ENCODE measurements at regions not wholly inside any gene's neighbourhood (a gene's known extent, or its start where the extent isn't known, plus 50 kb on each side); places are given as distances from the start of the nearest gene placed in this dataset.
A peak's percentile ranks its signal among the peaks of the same experiment; 100 is the strongest.
"Not testable (repeated sequence)": the region's sequence is repeated elsewhere in the genome, so short reads cannot be mapped to it uniquely, and the experiment has no call there.

DNA sequence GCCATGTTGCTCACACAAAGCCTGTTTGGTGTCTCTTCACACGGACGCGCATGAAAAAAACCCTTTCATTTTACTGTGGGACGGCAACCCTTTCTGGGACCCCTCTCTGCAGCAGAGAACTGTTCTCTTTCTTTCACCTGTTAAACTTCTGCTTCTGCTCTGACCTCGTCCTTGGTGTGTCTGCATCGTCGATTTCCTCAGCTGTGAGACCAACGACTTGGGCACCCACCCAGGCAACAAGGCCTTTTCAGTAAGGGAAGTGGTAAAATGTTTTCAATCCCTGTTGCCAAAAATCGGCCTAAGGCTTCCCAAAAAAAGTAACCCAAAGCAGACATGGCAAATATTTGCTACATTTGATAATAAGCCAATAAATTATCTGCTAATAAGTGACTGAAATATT is 515.3 kb downstream of the IRS2 start:
- ATAC-seq (no peak), DNase-seq (no peak)
- H3K4me3 ChIP-seq, result no peak overlapping the region
- intact Hi-C loops (cut with DNase I), result no loop called here
- TF ChIP-seq, protein P1, sequence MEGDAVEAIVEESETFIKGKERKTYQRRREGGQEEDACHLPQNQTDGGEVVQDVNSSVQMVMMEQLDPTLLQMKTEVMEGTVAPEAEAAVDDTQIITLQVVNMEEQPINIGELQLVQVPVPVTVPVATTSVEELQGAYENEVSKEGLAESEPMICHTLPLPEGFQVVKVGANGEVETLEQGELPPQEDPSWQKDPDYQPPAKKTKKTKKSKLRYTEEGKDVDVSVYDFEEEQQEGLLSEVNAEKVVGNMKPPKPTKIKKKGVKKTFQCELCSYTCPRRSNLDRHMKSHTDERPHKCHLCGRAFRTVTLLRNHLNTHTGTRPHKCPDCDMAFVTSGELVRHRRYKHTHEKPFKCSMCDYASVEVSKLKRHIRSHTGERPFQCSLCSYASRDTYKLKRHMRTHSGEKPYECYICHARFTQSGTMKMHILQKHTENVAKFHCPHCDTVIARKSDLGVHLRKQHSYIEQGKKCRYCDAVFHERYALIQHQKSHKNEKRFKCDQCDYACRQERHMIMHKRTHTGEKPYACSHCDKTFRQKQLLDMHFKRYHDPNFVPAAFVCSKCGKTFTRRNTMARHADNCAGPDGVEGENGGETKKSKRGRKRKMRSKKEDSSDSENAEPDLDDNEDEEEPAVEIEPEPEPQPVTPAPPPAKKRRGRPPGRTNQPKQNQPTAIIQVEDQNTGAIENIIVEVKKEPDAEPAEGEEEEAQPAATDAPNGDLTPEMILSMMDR (IDR thresholded peaks at IDR 0.05), result no peak
- no peak for TF ChIP-seq POLR2A (IDR thresholded peaks at IDR 0.05)
- H3K36me3 ChIP-seq (replicated peaks in 1 of 2; ENCODE audit: insufficient read depth in 1 of 2, low read depth in 2 of 2), result no peaks in the 10 kb centered on the region
- H3K27me3 ChIP-seq, result no peaks in the 10 kb centered on the region
- H3K9me3 ChIP-seq, result no peaks in the 10 kb centered on the region
- H3K27ac ChIP-seq, result no peak overlapping the region
- WGBS, 2 donors, result 50 to 52% methylated on average over 9 of the region's 9 CpGs
- no peaks in the 10 kb centered on the region for H3K4me1 ChIP-seq

DNA sequence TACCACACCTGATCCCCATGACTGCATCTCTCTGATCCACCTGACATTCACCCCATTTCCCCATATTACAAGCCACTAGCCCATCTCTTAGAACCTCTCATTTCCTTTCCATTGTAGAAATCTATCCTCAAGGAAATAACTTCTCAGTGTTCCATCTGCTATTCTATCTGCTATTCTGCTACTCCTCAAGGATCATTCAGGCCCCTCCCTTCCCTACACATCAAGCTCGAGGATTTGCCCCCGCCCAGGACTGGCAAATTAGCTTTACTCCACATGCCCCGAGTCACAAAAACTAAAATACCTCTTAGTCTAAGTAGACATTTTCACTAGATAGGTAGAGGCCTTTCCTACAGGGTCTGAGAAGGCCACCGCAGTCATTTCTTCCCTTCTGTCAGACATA is 517.0 kb downstream of the IRS2 start:
- DNase-seq; H3K27me3 ChIP-seq; H3K36me3 ChIP-seq (replicated peaks in 1 of 2; ENCODE audit: insufficient read depth in 1 of 2, low read depth in 2 of 2); intact Hi-C loops (cut with DNase I); H3K4me3 ChIP-seq; H3K27ac ChIP-seq; H3K9me3 ChIP-seq; ATAC-seq; H3K4me1 ChIP-seq: not testable (repeated sequence)
- 81 to 86% methylated on average over 4 of the region's 4 CpGs for WGBS, 2 donors

DNA sequence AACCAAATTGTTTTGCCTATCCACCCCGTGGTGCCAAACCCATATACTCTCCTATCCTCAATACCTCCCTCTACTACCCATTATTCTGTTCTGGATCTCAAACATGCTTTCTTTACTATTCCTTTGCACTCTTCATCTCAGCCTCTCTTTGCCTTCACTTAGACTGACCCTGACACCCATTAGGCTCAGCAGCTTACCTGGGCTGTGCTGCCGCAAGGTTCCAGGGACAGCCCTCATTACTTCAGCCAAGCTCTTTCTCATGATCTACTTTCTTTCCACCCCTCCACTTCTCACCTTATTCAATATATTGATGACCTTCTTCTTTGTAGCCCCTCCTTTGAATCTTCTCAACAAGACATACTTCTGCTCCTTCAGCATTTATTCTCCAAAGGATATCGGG is 517.9 kb downstream of the IRS2 start:
- H3K4me1 ChIP-seq; H3K27ac ChIP-seq; ATAC-seq; H3K36me3 ChIP-seq (replicated peaks in 1 of 2; ENCODE audit: insufficient read depth in 1 of 2, low read depth in 2 of 2); H3K9me3 ChIP-seq; intact Hi-C loops (cut with DNase I); DNase-seq; H3K4me3 ChIP-seq; H3K27me3 ChIP-seq: not testable (repeated sequence)
- 88 to 96% methylated on average over 3 of the region's 3 CpGs for WGBS, 2 donors

DNA sequence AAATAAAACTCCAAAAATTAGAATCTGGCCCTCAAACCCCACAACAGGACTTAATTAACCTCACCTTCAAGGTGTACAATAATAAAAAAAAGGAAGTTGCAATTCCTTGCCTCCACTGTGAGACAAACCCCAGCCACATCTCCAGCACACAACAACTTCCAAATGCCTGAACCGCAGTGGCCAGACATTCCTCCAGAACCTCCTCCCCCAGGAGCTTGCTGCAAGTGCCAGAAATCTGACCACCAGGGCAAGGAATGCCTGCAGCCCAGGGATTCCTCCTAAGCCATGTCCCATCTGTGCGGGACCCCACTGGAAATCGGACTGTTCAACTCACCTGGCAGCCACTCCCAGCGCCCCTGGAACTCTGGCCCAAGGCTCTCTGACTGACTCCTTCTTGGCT is 519.0 kb downstream of the IRS2 start:
- H3K27ac ChIP-seq; DNase-seq; H3K4me3 ChIP-seq; H3K4me1 ChIP-seq; H3K9me3 ChIP-seq; H3K27me3 ChIP-seq; intact Hi-C loops (cut with DNase I); ATAC-seq; H3K36me3 ChIP-seq (replicated peaks in 1 of 2; ENCODE audit: insufficient read depth in 1 of 2, low read depth in 2 of 2): not testable (repeated sequence)
- 46 to 78% methylated on average over 3 to 4 of the region's 4 CpGs for WGBS, 2 donors

DNA sequence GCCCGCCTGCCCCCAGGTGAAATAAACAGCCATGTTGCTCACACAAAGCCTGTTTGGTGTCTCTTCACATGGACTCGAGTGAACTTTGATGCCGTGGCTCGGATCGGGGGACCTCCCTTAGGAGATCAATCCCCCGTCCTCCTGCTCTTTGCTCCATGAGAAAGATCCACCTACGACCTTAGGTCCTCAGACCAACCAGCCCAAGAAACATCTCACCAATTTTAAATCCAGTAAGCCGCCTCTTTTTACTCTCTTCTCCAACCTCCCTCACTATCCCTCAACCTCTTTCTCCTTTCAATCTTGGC is 521.0 kb downstream of the IRS2 start:
- DNase-seq; H3K4me1 ChIP-seq; H3K36me3 ChIP-seq (replicated peaks in 1 of 2; ENCODE audit: insufficient read depth in 1 of 2, low read depth in 2 of 2); intact Hi-C loops (cut with DNase I); H3K27me3 ChIP-seq; H3K27ac ChIP-seq; H3K4me3 ChIP-seq; H3K9me3 ChIP-seq; ATAC-seq: not testable (repeated sequence)
- 68 to 71% methylated on average over 8 of the region's 8 CpGs for WGBS, 2 donors

DNA sequence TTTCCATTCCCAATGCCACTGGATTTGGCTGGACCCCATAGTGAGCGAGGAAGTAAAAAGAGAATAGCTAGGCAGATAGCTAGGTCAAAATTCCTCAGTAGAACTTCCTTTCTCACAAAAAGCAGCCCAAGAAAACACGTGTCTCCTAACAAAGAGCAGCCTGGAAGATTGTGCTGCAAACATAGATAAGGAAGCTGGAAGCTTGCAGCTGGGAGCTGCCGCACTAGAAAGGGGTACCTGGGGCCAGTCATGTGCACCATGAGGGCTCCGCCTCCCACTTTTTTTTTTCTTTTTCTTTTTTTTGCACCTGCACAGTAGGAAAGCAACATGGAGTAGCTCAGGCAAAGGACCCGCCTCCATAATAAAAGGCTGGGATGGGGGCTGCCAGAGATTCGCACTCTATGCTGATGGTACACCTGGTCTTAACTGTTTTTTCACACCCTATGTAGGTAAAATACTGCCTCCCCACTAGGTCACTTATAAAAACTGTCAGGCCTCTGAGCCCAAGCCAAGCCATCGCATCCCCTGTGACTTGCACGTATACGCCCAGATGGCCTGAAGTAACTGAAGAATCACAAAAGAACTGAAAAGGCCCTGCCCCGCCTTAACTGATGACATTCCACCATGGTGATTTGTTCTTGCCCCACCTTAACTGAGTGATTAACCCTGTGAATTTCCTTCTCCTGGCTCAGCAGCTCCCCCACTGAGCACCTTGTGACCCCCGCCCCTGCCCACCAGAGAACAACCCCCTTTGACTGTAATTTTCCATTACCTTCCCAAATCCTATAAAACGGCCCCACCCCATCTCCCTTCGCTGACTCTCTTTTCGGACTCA is 521.6 kb downstream of the IRS2 start:
- 56 to 58% methylated on average over 14 of the region's 14 CpGs for WGBS, 2 donors
- intact Hi-C loops (cut with DNase I); ATAC-seq; H3K27ac ChIP-seq; H3K4me1 ChIP-seq; H3K27me3 ChIP-seq; DNase-seq; H3K36me3 ChIP-seq (replicated peaks in 1 of 2; ENCODE audit: insufficient read depth in 1 of 2, low read depth in 2 of 2); H3K4me3 ChIP-seq; H3K9me3 ChIP-seq: not testable (repeated sequence)

DNA sequence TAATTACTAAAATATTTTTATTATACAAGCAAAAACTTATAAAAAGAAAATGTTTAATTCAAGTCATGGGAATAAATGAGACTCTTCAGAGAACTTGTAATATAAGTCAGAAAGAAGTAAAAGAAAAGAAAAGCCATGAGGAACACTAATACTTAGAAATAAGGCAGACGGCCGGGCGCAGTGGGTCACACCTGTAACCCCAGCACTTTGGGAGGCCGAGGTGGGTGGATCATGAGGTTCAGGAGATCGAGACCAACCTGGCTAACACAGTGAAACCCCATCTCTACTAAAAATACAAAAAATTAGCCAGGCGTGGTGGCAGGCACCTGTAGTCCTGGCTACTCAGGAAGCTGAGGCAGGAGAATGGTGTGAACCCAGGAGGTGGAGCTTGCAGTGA is 528.6 kb downstream of the IRS2 start:
- H3K27me3 ChIP-seq; intact Hi-C loops (cut with DNase I); H3K9me3 ChIP-seq; H3K4me3 ChIP-seq; ATAC-seq; H3K36me3 ChIP-seq (replicated peaks in 1 of 2; ENCODE audit: insufficient read depth in 1 of 2, low read depth in 2 of 2); DNase-seq; H3K4me1 ChIP-seq: not testable (repeated sequence)
- H3K27ac ChIP-seq, result peak overlapping the region in 1 of 4 donors; percentile 62
- WGBS, 2 donors, result 79 to 85% methylated on average over 6 of the region's 6 CpGs
